B cell (primary cell): ENCODE measurements at regions not wholly inside any gene's neighbourhood (a gene's known extent, or its start where the extent isn't known, plus 50 kb on each side); places are given as distances from the start of the nearest gene placed in this dataset.

Experiments used
- ATAC-seq: fragments of 200-7000 bp; cut with Tn5 transposase; one replicate; pipeline ENCODE4 v1.10.0; 2021; ENCODE audit warnings: low read depth, mild to moderate bottlenecking, moderate number of reproducible peaks, moderate library complexity
- CTCF ChIA-PET: fragments of 350-600 bp; sonication (Branson Sonifier 250); formaldehyde crosslinking; loops from one replicate; lab custom pipeline; 2021; ENCODE audit warnings: antibody characterized with exemption, inconsistent platforms; lab: Charles Lee
- POLR2A ChIA-PET: fragments of 350-600 bp; sonication (Branson Sonifier 250); formaldehyde crosslinking; loops from one replicate; lab custom pipeline; 2021; ENCODE audit warnings: antibody characterized with exemption; lab: Charles Lee
- DNase-seq: peaks from one replicate; pipeline ENCODE4 v3.0.0; 2013
- H2AFZ ChIP-seq: 2 replicates; pipeline ENCODE4 v1.6.1; 2012; ENCODE audit warnings: mild to moderate bottlenecking, low read depth, low read length; ENCODE audit not compliant: insufficient read depth, poor library complexity, severe bottlenecking
- H3K27ac ChIP-seq, 2 donors: 1 replicate in 1 of 2; 2 replicates in 1 of 2; pipeline ENCODE4 v1.5.1; 2012 to 2013; ENCODE audit warnings: low read length in 2 of 2, mild to moderate bottlenecking in 2 of 2, moderate library complexity in 1 of 2
- H3K27me3 ChIP-seq, 4 experiments: fragments of 200-600 bp in 1 of 4; sonication (generic) in 1 of 4; replicated peaks in 1 of 4; 1 replicate in 2 of 4; 2 replicates in 2 of 4; pipeline versions ENCODE4 v1.6.1 to v1.7.0; 2013 to 2016; ENCODE audit warnings: low read length in 3 of 4, mild to moderate bottlenecking in 2 of 4, mixed read lengths in 1 of 4, moderate library complexity in 1 of 4; ENCODE audit not compliant: insufficient read depth in 4 of 4, control insufficient read depth in 3 of 4; ENCODE audit errors: control extremely low read depth in 1 of 4
- H3K36me3 ChIP-seq, 2 experiments: replicated peaks in 1 of 2; 1 replicate in 1 of 2; 2 replicates in 1 of 2; pipeline versions ENCODE4 v1.6.1 to v1.7.1; 2013; ENCODE audit warnings: low read length in 1 of 2; ENCODE audit not compliant: insufficient read depth in 2 of 2, control insufficient read depth in 1 of 2; ENCODE audit errors: control extremely low read depth in 1 of 2, extremely low read depth in 1 of 2
- H3K4me1 ChIP-seq, 2 donors: fragments of 200-600 bp in 1 of 2; sonication (generic) in 1 of 2; 1 replicate in 1 of 2; 2 replicates in 1 of 2; pipeline versions ENCODE4 v1.5.1 to v1.6.1; 2013 to 2017; ENCODE audit warnings: low read length in 2 of 2; ENCODE audit not compliant: control insufficient read depth in 2 of 2, insufficient read depth in 2 of 2
- H3K4me2 ChIP-seq: replicated peaks from 2 replicates; pipeline ENCODE3; 2012; ENCODE audit warnings: mild to moderate bottlenecking, low read depth, low read length; ENCODE audit not compliant: poor library complexity, severe bottlenecking
- H3K4me3 ChIP-seq, 5 experiments: fragments of 200-600 bp in 1 of 5; sonication (generic) in 1 of 5; 1 replicate in 3 of 5; 2 replicates in 2 of 5; pipeline versions ENCODE4 v1.5.1 to v1.7.0; 2011 to 2016; ENCODE audit warnings: low read length in 4 of 5, mild to moderate bottlenecking in 4 of 5, low read depth in 2 of 5, control low read depth in 1 of 5, moderate library complexity in 1 of 5; ENCODE audit not compliant: insufficient read depth in 1 of 5; ENCODE audit errors: control extremely low read depth in 1 of 5, extremely low read depth in 1 of 5
- H3K79me2 ChIP-seq: fragments of 200-600 bp; sonication (generic); one replicate; pipeline ENCODE4 v1.6.0; 2016; ENCODE audit warnings: low read length; ENCODE audit not compliant: control insufficient read depth, insufficient read depth
- H3K9ac ChIP-seq: fragments of 200-600 bp; sonication (generic); 2 replicates; pipeline ENCODE4 v1.6.1; 2017; ENCODE audit warnings: mild to moderate bottlenecking, low read length, moderate library complexity
- H3K9me3 ChIP-seq, 3 donors: one replicate each; pipeline versions ENCODE4 v1.6.1 to v1.7.1; 2013; ENCODE audit warnings: low read length in 2 of 3; ENCODE audit not compliant: control insufficient read depth in 2 of 3, insufficient read depth in 1 of 3; ENCODE audit errors: control extremely low read depth in 1 of 3
- H4K20me1 ChIP-seq: 2 replicates; pipeline ENCODE4 v1.6.0; 2012; ENCODE audit warnings: mild to moderate bottlenecking, low read length; ENCODE audit not compliant: insufficient read depth, control insufficient read depth, poor library complexity, severe bottlenecking
- H3K27ac Mint-ChIP-seq: one replicate; pipeline ENCODE4 v1.8.0; 2021; ENCODE audit warnings: mixed read lengths
- H3K27me3 Mint-ChIP-seq: one replicate; pipeline ENCODE4 v1.8.0; 2021; ENCODE audit warnings: mixed read lengths
- H3K4me1 Mint-ChIP-seq: one replicate; pipeline ENCODE4 v1.8.0; 2021; ENCODE audit warnings: mixed read lengths
- H3K4me3 Mint-ChIP-seq: one replicate; pipeline ENCODE4 v1.8.0; 2021; ENCODE audit warnings: mixed read lengths
- H3K9me3 Mint-ChIP-seq: one replicate; pipeline ENCODE4 v1.8.0; 2022; ENCODE audit warnings: mixed read lengths; ENCODE audit not compliant: insufficient read depth
- EZH2 ChIP-seq: IDR thresholded peaks from 2 replicates; pipeline ENCODE4 v1.6.1; 2012; ENCODE audit warnings: borderline replicate concordance, low read depth, mild to moderate bottlenecking, moderate library complexity, low read length; ENCODE audit not compliant: insufficient read depth, poor library complexity, severe bottlenecking
- WGBS: methylation state at CpG from one replicate; pipeline ENCODE4 v1.1.5; 2013; ENCODE audit warnings: missing lambda C conversion rate; ENCODE audit not compliant: insufficient coverage; 5-methylcytosine and 5-hydroxymethylcytosine counted together
- intact Hi-C: fragments of 100-400 bp; cut with micrococcal nuclease; formaldehyde crosslinking; loops from one replicate; pipeline ENCODE4 v1.10.0; 2022
- TF ChIP-seq, protein P1 (sequence below): fragments of 200-600 bp; IDR thresholded peaks from one replicate; pipeline ENCODE4 v1.8.0; 2022; ENCODE audit warnings: antibody characterized with exemption, mild to moderate bottlenecking

GRCh38 chr14:38405851-38406635 lies 150.2 kb upstream of the CLEC14A start:
- POLR2A ChIA-PET = no interaction called here
- no peak overlapping the region for H2AFZ ChIP-seq
- TF ChIP-seq EZH2 = no peak
- TF ChIP-seq, protein P1, sequence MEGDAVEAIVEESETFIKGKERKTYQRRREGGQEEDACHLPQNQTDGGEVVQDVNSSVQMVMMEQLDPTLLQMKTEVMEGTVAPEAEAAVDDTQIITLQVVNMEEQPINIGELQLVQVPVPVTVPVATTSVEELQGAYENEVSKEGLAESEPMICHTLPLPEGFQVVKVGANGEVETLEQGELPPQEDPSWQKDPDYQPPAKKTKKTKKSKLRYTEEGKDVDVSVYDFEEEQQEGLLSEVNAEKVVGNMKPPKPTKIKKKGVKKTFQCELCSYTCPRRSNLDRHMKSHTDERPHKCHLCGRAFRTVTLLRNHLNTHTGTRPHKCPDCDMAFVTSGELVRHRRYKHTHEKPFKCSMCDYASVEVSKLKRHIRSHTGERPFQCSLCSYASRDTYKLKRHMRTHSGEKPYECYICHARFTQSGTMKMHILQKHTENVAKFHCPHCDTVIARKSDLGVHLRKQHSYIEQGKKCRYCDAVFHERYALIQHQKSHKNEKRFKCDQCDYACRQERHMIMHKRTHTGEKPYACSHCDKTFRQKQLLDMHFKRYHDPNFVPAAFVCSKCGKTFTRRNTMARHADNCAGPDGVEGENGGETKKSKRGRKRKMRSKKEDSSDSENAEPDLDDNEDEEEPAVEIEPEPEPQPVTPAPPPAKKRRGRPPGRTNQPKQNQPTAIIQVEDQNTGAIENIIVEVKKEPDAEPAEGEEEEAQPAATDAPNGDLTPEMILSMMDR = no peak
- no peaks in the 10 kb centered on the region for H4K20me1 ChIP-seq
- H3K79me2 ChIP-seq = no peaks in the 10 kb centered on the region
- no peaks in the 10 kb centered on the region for H3K9me3 ChIP-seq
- Mint-ChIP-seq H3K27ac (no peak overlapping the region), H3K4me1 (no peaks in the 10 kb centered on the region), H3K4me3 (no peak overlapping the region), H3K9me3 (no peaks in the 10 kb centered on the region), H3K27me3 (no peaks in the 10 kb centered on the region)
- no peaks in the 10 kb centered on the region for H3K27me3 ChIP-seq
- H3K4me2 ChIP-seq = no peak overlapping the region
- intact Hi-C loops = no loop called here
- no CpG with 5 or more reads among the region's 3 CpGs for WGBS
- no peaks in the 10 kb centered on the region for H3K4me1 ChIP-seq
- CTCF ChIA-PET = no interaction called here
- DNase-seq = no peak
- H3K4me3 ChIP-seq = no peak overlapping the region
- H3K27ac ChIP-seq = no peak overlapping the region
- H3K36me3 ChIP-seq = no peaks in the 10 kb centered on the region
- no peak for ATAC-seq
- no peak overlapping the region for H3K9ac ChIP-seq

GRCh38 chr14:38404616-38405015 lies 148.7 kb upstream of the CLEC14A start:
- Histone ChIP-seq H3K9ac (no peak overlapping the region), H3K27me3 (no peaks in the 10 kb centered on the region), H3K4me2 (no peak overlapping the region), H2AFZ (no peak overlapping the region), H3K27ac (no peak overlapping the region), H3K9me3 (no peaks in the 10 kb centered on the region), H3K36me3 (no peaks in the 10 kb centered on the region), H3K79me2 (no peaks in the 10 kb centered on the region), H3K4me1 (no peaks in the 10 kb centered on the region), H4K20me1 (no peaks in the 10 kb centered on the region), H3K4me3 (no peak overlapping the region)
- Mint-ChIP-seq H3K4me3 (no peak overlapping the region), H3K4me1 (no peaks in the 10 kb centered on the region), H3K27ac (no peak overlapping the region), H3K27me3 (no peaks in the 10 kb centered on the region), H3K9me3 (no peaks in the 10 kb centered on the region)
- WGBS = no CpG with 5 or more reads among the region's 2 CpGs
- POLR2A ChIA-PET = no interaction called here
- TF ChIP-seq, protein P1 = no peak
- TF ChIP-seq EZH2 = no peak
- CTCF ChIA-PET = no interaction called here
- DNase-seq = no peak
- intact Hi-C loops = no loop called here
- ATAC-seq = no peak
